GM19238 (cell line): ENCODE measurements at regions not wholly inside any gene's neighbourhood (a gene's known extent, or its start where the extent isn't known, plus 50 kb on each side); places are given as distances from the start of the nearest gene placed in this dataset.

ENCODE experiments used
- DNase-seq: peaks from one replicate; pipeline ENCODE4 v3.0.0; 2011; ENCODE audit warnings: low spot score; ENCODE audit not compliant: insufficient read length

GRCh38 chr17:77733576-77734296 is 224.8 kb upstream of the TNRC6C start:
- DNase-seq: no peak

DNA sequence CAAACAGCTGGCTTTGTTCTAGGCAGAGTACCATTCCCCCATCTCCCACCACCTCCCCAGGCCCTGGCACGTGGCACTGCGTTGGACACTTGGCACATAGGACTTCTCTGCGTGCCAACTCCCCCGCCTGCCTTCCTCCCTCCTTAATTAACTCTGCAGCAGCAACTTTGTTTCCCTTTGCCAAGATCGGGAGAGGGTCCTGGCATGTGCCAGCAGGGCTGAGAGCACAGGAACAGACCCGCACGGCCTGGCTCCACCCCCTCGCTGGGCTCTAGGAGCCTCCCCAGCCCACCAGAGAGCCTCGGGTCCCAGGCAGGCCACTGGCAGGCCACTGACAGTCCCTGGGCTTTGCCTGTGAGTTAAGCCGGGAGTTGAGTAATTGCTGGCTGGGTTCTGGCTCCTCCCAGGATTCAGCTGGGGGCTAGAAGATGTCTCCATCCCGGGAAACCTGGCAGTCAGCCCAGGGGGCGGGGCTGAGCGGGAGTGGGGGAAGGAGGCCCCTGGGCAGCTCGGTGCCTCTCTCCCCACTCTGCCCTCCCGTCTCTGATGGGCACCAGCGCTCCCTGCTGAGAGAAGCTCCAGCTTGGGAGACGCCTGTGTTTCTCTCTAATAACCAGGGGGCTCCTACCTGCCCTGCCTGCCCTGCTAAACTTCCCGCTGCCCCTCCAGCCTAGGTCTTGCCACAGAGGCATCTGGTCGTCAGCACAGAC is 224.0 kb upstream of the TNRC6C start:
- no peak for DNase-seq

DNA sequence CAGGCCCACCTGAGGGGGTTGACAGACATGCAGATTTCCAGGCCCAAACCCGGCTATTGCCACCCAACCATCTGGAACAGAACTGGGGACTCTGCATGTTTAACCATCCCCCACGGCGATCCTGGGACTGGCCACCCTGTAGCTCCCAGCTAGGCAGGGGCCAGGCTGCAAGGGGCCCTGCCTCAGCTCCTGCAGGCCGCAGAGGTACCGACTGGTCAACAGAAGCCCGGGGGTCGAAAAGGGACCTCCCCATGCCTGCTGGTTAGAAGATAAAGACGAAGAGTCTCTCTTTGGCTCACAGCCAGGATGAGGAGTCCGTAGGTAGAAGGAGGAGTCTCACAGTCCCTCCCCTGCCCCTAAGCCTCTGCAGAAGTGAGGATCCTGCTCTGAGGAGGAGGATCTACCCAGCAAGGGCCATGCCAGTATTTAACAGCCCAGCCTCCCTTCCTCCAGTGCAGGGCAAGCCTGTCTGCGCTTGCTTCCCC is 223.4 kb upstream of the TNRC6C start:
- no peak for DNase-seq

DNA sequence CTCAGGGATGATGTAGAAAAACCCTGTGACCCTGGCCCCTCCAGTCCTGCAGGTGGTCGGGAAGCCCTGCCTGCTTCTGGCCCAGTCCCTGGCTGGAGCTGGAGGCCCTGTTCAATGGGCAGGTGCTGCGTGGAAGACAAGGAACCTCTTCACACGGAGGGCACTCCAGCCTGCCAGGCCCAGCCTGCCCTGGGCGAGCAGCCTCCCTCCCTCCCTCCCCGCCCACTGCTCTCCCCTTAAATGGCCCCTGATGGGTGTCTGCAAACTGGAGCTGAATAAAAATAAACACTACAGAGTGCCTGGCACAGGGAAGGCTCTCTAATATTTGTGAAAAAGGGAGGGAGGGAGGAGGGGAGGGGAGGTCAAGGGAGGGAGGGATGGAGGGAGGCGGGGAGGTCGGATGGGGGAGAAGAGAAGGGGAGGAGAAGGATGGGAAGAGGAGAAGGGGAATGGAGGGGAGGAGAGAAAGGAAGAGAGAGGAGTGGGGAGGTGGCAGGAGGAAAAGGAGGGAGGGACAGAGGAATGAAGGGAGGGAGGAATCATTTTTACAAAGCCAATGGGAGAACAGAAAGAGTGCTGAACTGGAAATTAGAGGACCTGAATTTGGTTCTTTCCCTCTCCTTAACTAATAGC is 222.8 kb upstream of the TNRC6C start:
- DNase-seq: no peak

- DNase-seq: no peak
Measured at GRCh38 chr17:77736199-77736585, 222.3 kb upstream of the TNRC6C start.

- no peak for DNase-seq
Measured at GRCh38 chr17:77736721-77737120, 221.8 kb upstream of the TNRC6C start.

DNA sequence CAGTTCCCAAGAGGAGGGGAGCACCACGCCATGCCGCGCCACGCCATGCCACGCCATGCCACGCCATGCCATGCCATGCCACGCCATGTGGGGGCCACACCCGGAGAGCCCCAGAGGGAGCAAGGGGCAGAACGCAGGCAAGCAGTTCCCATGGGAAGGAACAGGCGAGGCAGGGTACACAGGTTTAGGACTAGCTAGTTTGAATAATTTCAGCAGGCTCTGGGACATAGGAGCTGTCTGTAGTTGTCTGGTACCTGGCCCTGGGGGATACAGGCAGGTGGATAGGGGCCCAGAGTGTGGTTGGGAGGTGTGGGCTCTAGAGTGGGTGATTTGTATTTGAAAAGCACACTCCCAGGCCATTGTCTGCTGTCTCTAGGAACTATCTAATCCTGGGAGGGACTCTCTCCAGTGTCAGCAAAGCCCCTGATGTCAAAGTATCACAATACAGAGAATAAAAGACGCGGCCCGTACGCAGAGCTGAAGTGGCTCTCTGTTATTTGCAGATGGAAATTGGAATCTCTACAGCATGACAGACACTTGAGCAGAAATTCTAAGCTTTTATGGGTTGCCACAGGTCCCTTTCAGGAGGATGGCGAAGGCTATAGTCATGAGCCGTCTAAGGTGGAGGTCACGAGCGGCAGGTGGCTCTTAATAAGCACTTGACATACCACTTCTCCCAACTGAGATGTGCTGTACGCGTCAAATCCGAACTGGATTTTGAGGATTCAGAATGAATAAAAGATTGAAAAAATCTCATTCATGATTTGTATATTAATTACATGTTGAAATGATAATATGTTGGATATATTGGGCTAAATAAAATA is 220.8 kb upstream of the TNRC6C start:
- DNase-seq: no peak

GRCh38 chr17:77738751-77739531 is 219.6 kb upstream of the TNRC6C start:
- no peak for DNase-seq

GRCh38 chr17:77740481-77740880 is 218.0 kb upstream of the TNRC6C start:
- DNase-seq: no peak

DNA sequence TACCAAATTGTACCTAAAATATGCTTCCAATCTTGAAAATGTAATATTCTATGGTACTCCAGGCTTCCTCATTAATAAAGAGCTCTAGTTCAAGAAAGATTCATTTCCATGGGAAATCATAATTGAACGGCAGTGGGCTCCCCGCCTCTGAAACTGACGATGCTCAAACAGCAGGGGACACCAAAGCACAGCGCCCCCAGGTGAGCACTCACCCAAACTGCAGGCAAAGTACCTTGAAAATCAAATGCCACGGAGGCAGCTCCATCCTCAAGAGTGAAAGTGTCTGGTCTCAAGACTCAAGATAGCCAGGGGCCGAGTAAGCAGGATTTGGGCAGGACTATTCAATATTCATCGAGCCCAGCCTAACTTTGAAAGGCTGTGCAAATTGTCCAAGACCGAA is 217.4 kb upstream of the TNRC6C start:
- no peak for DNase-seq

DNA sequence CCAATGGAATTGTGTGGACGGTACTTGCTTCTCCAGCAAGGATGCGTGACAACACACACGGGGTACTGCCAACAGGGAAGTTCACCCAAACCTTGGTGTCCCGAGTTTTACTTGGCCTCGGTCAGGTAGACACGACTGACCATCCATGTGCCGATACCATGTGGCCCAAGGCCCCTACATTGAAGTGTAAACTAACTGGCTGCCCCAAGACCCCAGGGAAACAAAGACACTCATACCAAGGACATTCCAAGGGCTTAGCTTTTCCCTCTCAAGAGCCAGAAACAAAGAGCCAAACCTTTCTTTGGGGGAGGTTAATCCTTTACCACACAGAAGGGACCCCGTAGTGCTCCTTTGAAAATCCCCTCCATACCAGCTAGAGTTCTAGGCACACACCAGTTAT is 215.9 kb upstream of the TNRC6C start:
- no peak for DNase-seq

DNA sequence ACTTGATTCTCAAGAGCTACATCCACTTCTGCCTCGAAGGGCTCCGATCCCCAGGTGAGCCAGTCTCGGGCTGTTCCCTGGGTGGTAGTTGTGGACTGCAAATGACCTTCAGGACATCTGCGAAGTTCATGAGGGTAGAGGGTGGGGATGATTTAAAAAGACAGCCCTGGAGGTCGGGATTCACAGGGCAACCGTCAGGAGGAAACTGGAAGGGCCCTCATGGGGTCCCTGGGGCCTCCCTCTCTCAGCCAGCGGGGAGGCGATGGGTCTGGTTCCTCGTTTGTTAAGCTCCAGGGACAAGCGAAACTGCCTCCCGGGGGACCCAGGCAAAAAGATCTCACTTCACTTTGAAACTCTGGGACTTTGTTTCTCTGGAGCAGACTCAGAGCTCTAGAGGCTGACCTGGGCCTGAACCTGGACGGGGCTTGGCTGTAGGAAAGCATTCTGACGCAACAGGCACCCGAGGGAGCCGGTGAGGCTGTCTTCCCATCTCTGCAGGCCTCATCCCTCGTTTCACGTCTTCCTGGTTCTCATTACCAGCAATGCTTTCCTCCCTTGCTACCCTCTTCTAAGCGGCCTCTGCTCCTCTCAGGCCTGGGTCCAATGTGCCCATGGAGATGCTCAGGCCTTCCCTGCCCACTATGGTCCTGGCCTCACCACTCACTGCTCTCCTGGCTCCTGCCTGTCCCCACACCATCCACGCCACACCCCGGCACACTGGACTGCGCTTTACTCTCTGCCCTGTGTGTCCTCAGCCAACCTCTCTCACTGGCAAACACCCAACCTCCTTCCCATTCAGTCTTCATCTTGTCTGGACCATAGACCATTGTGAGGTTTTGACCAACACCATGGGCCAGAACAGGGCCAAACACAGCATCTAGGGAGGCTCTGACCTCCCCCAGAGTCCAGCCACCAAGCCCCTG is 214.2 kb upstream of the TNRC6C start:
- no peak for DNase-seq

DNA sequence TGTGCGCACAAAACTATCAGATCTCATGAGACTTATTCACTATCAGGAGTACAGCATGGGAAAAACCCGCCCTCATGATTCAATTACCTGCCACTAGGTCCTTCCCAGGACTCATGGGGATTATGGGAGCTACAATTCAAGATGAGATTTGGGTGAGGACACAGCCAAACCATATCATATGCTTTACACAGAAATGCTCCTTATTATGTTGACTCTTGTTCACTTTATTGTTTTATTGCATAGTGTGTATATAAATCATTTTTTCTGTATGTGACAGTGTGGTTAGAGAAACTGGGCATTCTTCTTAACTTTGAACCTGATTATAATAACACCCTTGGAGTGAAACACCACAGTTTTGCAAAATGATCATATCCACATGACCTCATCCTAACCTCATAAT is 212.8 kb upstream of the TNRC6C start:
- DNase-seq: no peak

GRCh38 chr17:77746393-77746792 is 212.1 kb upstream of the TNRC6C start:
- DNase-seq: no peak

DNA sequence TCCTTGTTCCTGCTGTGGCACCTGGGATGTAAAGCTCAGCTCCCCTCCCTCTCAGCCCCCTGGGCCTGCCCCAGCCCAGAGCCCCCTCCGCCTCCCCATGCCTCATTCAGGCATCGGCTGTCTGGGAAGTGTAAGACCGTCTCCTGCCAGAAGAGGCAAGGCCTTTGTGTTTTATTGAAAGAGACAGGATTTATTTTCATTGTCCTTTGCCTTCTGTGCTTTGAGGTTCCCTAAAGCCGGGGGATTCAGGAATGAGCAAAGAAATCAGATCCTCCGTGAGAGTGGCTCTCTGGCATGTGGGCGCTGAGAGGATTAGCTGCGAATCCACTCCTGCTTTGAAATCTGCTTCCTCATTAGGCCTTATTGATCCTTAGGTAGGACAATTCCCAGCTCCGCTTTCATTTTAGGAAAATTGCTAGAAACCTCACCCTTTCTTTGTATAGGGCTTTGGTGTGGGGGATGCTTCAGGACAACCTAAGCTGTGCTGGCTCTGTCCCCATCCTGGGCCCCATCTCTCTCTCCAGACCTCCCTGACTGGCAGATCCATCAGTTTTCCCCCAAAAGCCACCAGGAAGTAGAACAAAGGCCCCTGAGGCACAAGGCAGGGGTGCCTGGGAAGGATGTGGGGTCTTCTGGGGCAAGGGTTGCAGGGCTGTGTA is 211.5 kb upstream of the TNRC6C start:
- DNase-seq: no peak

GRCh38 chr17:77748436-77748835 is 210.1 kb upstream of the TNRC6C start:
- DNase-seq: no peak

GRCh38 chr17:77749321-77749751 is 209.2 kb upstream of the TNRC6C start:
- no peak for DNase-seq

DNA sequence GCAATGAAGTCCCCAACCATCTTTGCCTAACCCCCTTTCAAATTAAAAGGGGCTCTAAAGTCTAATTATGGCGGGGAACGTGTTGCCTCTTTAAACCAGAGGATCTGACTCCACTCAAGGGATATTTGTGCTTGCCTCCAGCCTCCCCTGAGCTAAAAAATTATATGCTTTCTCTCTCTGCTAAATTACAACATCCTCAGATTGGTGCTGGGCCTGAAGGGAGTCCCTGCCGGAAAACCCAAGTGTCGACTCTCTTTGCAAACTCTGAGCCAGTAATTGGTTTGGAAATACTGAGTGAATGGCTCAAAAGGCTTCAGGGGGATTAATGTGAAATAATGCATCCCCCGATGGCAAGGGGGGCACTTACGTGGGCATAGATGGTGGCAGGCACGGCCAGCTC is 208.5 kb upstream of the TNRC6C start:
- no peak for DNase-seq

DNA sequence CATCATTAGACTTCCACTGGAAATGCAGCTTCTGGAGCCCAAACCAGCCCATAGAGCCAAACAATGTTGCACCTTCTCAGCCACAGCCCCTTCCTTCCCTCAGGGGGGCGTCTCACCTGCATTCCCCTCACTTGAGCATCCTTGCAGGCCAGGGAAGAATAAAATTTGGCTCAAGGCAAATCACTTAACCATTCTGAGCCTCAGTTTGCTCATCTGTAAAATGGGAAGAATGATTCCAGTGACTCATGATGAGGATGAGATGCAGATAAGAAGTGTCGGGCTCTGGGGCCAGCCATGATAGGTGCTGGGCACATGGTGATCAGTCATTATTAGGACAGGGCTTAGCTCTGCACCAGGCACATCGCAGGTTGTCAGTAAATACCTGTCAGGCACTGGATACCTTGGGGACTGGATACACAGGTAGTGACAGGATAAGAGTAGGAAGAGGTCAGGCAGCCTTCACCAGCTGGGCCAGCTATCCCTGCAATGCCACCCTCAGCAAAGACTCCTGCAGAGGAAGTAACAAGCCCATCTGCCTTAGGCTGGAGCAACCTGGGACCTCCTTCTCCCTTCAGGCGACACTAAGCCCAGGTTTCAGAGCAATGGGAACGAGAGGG is 208.0 kb upstream of the TNRC6C start:
- no peak for DNase-seq
